GM23248 (cell line): ENCODE measurements at regions not wholly inside any gene's neighbourhood (a gene's known extent, or its start where the extent isn't known, plus 50 kb on each side); places are given as distances from the start of the nearest gene placed in this dataset.

Source experiments
- EZH2 ChIP-seq: fragments of 200-600 bp; sonication (generic); IDR thresholded peaks from 2 replicates; pipeline ENCODE4 v1.6.1; 2018; ENCODE audit warnings: antibody characterized with exemption, mild to moderate bottlenecking; ENCODE audit not compliant: insufficient read depth, poor library complexity, severe bottlenecking
- EZH2phosphoT487 ChIP-seq: fragments of 200-600 bp; sonication (generic); IDR thresholded peaks from 2 replicates; pipeline ENCODE4 v1.6.1; 2018; ENCODE audit warnings: antibody characterized with exemption, moderate library complexity, mild to moderate bottlenecking, low read depth; ENCODE audit not compliant: insufficient read depth

GRCh38 chr3:26081166-26081565 lies 291.3 kb downstream of the OXSM start:
- TF ChIP-seq EZH2, result no peak
- no peak for TF ChIP-seq EZH2phosphoT487
